ENCODE measurements at regions not wholly inside any gene's neighbourhood (a gene's known extent, or its start where the extent isn't known, plus 50 kb on each side); places are given as distances from the start of the nearest gene placed in this dataset.

- TF ChIP-seq GATA2 (IDR thresholded peaks at IDR 0.05; ENCODE audit: low read depth, low read length) = no peak
- TF ChIP-seq GATA3 (IDR thresholded peaks at IDR 0.05; ENCODE audit: low read depth, low read length) = no peak
Observed at GRCh38 chr12:92987362-92987761, 58.3 kb upstream of the EEA1 start.

DNA sequence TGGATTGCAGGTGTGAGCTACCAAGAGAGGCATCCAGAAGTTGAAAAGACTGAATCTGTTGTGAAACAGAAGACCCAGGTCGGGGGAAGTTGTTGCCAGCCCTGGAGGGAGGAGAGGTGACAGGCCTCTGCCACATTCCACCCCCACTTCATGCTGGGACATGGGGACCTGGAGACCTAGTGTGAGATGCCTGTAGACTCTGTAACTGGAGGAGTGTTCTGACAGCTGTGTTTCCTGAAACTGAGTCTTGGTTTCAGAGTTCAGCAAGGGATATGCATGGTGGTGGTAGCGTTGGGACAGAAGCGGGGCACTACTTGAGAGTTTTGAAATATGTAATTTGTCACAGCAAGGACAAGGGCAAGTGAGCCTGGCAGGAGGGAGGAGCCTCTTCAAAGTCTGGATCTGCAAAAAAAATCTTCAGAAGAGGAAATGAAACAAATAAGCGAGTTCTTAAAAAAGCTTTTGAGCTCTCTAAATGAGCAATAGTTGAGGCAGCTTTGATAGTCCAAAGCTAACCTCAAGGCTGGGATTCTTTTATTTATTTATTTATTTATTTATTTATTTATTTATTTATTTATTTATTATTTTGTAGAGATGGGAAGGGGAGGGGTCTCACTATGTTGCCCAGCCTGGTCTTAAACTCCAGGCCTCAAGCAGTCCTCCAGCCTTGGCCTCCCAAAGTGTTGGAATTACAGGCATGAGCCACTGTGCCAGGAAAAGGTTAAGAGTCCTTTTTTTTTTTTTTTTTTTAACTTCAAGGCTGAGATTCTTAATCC is 58.9 kb upstream of the EEA1 start:
- TF ChIP-seq GATA2 (IDR thresholded peaks at IDR 0.05; ENCODE audit: low read depth, low read length) (no peak), GATA3 (IDR thresholded peaks at IDR 0.05; ENCODE audit: low read depth, low read length) (no peak)

- no peak for TF ChIP-seq GATA2 (IDR thresholded peaks at IDR 0.05; ENCODE audit: low read depth, low read length)
- no peak for TF ChIP-seq GATA3 (IDR thresholded peaks at IDR 0.05; ENCODE audit: low read depth, low read length)
Observed at GRCh38 chr12:92988622-92989130, 59.6 kb upstream of the EEA1 start.

- no peak for TF ChIP-seq GATA2 (IDR thresholded peaks at IDR 0.05; ENCODE audit: low read depth, low read length)
- TF ChIP-seq GATA3 (IDR thresholded peaks at IDR 0.05; ENCODE audit: low read depth, low read length) = no peak
Observed at GRCh38 chr12:92989715-92990484, 60.8 kb upstream of the EEA1 start.

DNA sequence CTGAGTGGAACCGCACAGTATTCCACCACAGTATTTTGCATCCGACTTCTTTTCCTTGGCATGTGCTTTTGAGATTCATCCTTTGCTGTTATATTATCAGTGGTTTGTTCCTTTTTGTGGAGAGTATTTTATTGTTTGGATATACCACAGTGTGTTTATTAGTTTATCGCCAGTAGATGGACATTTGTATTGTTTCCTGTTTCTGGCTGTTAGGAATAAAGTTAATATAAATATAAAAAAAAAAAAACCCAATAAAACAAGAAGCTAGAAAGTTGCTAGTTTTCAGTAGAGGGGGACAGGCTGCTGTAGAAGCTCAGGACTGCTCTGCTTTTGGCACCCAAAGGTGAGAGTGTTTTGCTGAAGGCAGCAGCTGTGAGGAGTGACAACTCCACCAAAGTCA is 62.0 kb upstream of the EEA1 start:
- TF ChIP-seq GATA2 (IDR thresholded peaks at IDR 0.05; ENCODE audit: low read depth, low read length) (no peak), GATA3 (IDR thresholded peaks at IDR 0.05; ENCODE audit: low read depth, low read length) (no peak)

GRCh38 chr12:92992041-92992440 is 62.9 kb upstream of the EEA1 start:
- TF ChIP-seq GATA3 (IDR thresholded peaks at IDR 0.05; ENCODE audit: low read depth, low read length) (no peak), GATA2 (IDR thresholded peaks at IDR 0.05; ENCODE audit: low read depth, low read length) (no peak)

GRCh38 chr12:92993259-92993658 is 64.2 kb upstream of the EEA1 start:
- no peak for TF ChIP-seq GATA3 (IDR thresholded peaks at IDR 0.05; ENCODE audit: low read depth, low read length)
- TF ChIP-seq GATA2 (IDR thresholded peaks at IDR 0.05; ENCODE audit: low read depth, low read length) = no peak

GRCh38 chr12:92995258-92995903 is 66.3 kb upstream of the EEA1 start:
- no peak for TF ChIP-seq GATA2 (IDR thresholded peaks at IDR 0.05; ENCODE audit: low read depth, low read length)
- TF ChIP-seq GATA3 (IDR thresholded peaks at IDR 0.05; ENCODE audit: low read depth, low read length) = no peak

- TF ChIP-seq GATA3 (IDR thresholded peaks at IDR 0.05; ENCODE audit: low read depth, low read length) = no peak
- TF ChIP-seq GATA2 (IDR thresholded peaks at IDR 0.05; ENCODE audit: low read depth, low read length) = no peak
Observed at GRCh38 chr12:93000026-93000425, 70.9 kb upstream of the EEA1 start.

GRCh38 chr12:93001407-93001806 is 72.3 kb upstream of the EEA1 start:
- no peak for TF ChIP-seq GATA3 (IDR thresholded peaks at IDR 0.05; ENCODE audit: low read depth, low read length)
- TF ChIP-seq GATA2 (IDR thresholded peaks at IDR 0.05; ENCODE audit: low read depth, low read length) = no peak

- TF ChIP-seq GATA2 (IDR thresholded peaks at IDR 0.05; ENCODE audit: low read depth, low read length) (no peak), GATA3 (IDR thresholded peaks at IDR 0.05; ENCODE audit: low read depth, low read length) (no peak)
Observed at GRCh38 chr12:93002293-93003054, 73.4 kb upstream of the EEA1 start.

DNA sequence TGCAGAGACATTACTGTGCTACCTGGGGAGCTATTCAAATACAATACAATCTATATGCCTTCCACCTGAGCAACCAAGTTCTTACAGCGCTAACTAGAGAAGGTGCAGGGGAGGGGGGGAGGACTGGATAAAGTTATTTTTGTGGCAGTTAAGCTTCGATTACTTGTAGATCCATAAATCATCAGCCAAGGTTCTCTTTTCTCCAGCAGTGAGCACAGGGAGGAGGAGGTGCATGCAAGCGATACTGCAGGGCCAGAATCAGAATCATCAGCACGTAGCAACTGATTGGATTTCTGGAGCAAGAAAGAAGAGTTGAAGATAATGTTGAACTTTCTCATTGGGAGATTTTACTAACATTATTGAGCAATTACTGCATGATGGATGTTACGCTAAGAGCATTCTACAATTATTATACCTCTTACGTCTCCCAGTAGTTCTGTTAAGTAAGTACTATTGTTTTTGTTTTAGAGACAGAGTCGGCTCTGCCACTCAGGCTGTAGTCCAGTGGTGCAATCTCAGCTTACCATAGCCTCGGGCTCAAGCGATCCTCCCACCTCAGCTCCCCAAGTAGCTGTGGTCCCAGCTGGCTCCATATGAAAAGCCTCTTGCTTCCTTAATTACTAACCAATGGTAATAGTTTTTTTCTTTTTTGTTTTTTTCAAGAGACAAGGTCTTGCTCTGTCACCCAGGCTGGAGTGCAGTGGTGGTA is 74.6 kb upstream of the EEA1 start:
- TF ChIP-seq GATA2 (IDR thresholded peaks at IDR 0.05; ENCODE audit: low read depth, low read length) (no peak), GATA3 (IDR thresholded peaks at IDR 0.05; ENCODE audit: low read depth, low read length) (no peak)

GRCh38 chr12:93005928-93006392 is 76.9 kb upstream of the EEA1 start:
- TF ChIP-seq GATA2 (IDR thresholded peaks at IDR 0.05; ENCODE audit: low read depth, low read length) (no peak), GATA3 (IDR thresholded peaks at IDR 0.05; ENCODE audit: low read depth, low read length) (no peak)

Measured in SH-SY5Y (cell line).